HG02943 (cell line): ENCODE measurements at regions not wholly inside any gene's neighbourhood (a gene's known extent, or its start where the extent isn't known, plus 50 kb on each side); places are given as distances from the start of the nearest gene placed in this dataset.

ENCODE experiments used
- ATAC-seq: cut with Tn5 transposase; IDR thresholded peaks from one replicate; pipeline ENCODE4 v1.9.1; 2021; ENCODE audit warnings: mild to moderate bottlenecking, low read depth, moderate library complexity; ENCODE audit not compliant: unreplicated experiment

GRCh38 chr2:8421658-8422449 lies 260.0 kb upstream of the ID2 start:
- ATAC-seq = peak; percentile 73

- no peak for ATAC-seq
These were observed 259.4 kb upstream of the ID2 start for GRCh38 chr2:8422450-8422800.

- ATAC-seq = no peak
These were observed 256.6 kb upstream of the ID2 start for GRCh38 chr2:8424997-8425900.

GRCh38 chr2:8426550-8426949 lies 255.3 kb upstream of the ID2 start:
- no peak for ATAC-seq

GRCh38 chr2:8427211-8427610 lies 254.6 kb upstream of the ID2 start:
- no peak for ATAC-seq

- ATAC-seq = no peak
These were observed 251.2 kb upstream of the ID2 start for GRCh38 chr2:8430628-8431027.

GRCh38 chr2:8431446-8432125 lies 250.3 kb upstream of the ID2 start:
- no peak for ATAC-seq

- no peak for ATAC-seq
These were observed 249.0 kb upstream of the ID2 start for GRCh38 chr2:8432706-8433336.

GRCh38 chr2:8433390-8433789 lies 248.5 kb upstream of the ID2 start:
- no peak for ATAC-seq

- ATAC-seq = no peak
These were observed 246.2 kb upstream of the ID2 start for GRCh38 chr2:8435608-8436007.

- no peak for ATAC-seq
These were observed 245.3 kb upstream of the ID2 start for GRCh38 chr2:8436585-8436984.

- no peak for ATAC-seq
These were observed 244.5 kb upstream of the ID2 start for GRCh38 chr2:8437228-8437948.

- ATAC-seq = no peak
These were observed 243.9 kb upstream of the ID2 start for GRCh38 chr2:8437949-8438400.

- no peak for ATAC-seq
These were observed 243.4 kb upstream of the ID2 start for GRCh38 chr2:8438476-8438875.

- ATAC-seq = no peak
These were observed 242.9 kb upstream of the ID2 start for GRCh38 chr2:8438996-8439395.

- ATAC-seq = no peak
These were observed 241.7 kb upstream of the ID2 start for GRCh38 chr2:8440029-8440778.

- no peak for ATAC-seq
These were observed 240.5 kb upstream of the ID2 start for GRCh38 chr2:8441371-8441770.

GRCh38 chr2:8441986-8442385 lies 239.9 kb upstream of the ID2 start:
- ATAC-seq = no peak

- no peak for ATAC-seq
These were observed 238.9 kb upstream of the ID2 start for GRCh38 chr2:8442833-8443486.
